ENCODE measurements at regions not wholly inside any gene's neighbourhood (a gene's known extent, or its start where the extent isn't known, plus 50 kb on each side); places are given as distances from the start of the nearest gene placed in this dataset.

DNA sequence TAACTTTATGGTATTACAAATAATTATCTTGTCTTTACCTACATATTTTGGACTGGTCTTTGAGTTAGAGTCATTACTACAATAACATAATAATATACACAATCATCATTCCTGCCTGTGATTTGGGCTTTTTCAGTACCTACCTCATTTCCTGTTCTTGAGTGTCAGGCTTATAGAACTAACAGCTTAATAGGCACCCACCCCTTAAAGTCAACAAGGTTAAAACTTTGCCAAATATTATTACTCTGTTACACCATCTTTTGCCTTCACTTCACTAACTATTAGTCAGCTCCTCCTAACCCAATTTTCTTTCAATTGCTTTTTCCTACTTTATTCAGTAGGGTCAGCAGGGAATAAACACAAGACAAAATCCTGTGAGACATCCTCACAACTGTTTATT, 488.7 kb upstream of the AGTR1 start:
- TF ChIP-seq POLR2A (IDR thresholded peaks at IDR 0.05), result no peak
- TF ChIP-seq, protein P1, sequence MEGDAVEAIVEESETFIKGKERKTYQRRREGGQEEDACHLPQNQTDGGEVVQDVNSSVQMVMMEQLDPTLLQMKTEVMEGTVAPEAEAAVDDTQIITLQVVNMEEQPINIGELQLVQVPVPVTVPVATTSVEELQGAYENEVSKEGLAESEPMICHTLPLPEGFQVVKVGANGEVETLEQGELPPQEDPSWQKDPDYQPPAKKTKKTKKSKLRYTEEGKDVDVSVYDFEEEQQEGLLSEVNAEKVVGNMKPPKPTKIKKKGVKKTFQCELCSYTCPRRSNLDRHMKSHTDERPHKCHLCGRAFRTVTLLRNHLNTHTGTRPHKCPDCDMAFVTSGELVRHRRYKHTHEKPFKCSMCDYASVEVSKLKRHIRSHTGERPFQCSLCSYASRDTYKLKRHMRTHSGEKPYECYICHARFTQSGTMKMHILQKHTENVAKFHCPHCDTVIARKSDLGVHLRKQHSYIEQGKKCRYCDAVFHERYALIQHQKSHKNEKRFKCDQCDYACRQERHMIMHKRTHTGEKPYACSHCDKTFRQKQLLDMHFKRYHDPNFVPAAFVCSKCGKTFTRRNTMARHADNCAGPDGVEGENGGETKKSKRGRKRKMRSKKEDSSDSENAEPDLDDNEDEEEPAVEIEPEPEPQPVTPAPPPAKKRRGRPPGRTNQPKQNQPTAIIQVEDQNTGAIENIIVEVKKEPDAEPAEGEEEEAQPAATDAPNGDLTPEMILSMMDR (IDR thresholded peaks at IDR 0.05), result no peak

Measured in breast epithelium (tissue), 3 donors.